GM18508 (cell line): ENCODE measurements at regions not wholly inside any gene's neighbourhood (a gene's known extent, or its start where the extent isn't known, plus 50 kb on each side); places are given as distances from the start of the nearest gene placed in this dataset.

Source experiments
- ATAC-seq: cut with Tn5 transposase; IDR thresholded peaks from one replicate; pipeline ENCODE4 v1.9.1; 2021; ENCODE audit warnings: moderate number of reproducible peaks; ENCODE audit not compliant: insufficient read depth, unreplicated experiment

- no peak for ATAC-seq
Observed at GRCh38 chr4:152118819-152119553, 358.2 kb upstream of the GATB start.

GRCh38 chr4:152117933-152118507, 357.2 kb upstream of the GATB start:
- no peak for ATAC-seq

- no peak for ATAC-seq
Observed at GRCh38 chr4:152117520-152117919, 356.7 kb upstream of the GATB start.

GRCh38 chr4:152117054-152117453, 356.2 kb upstream of the GATB start:
- no peak for ATAC-seq

- ATAC-seq, result no peak
Observed at GRCh38 chr4:152115794-152116193, 355.0 kb upstream of the GATB start.

- ATAC-seq, result no peak
Observed at GRCh38 chr4:152115118-152115517, 354.3 kb upstream of the GATB start.

- no peak for ATAC-seq
Observed at GRCh38 chr4:152114562-152114961, 353.8 kb upstream of the GATB start.

GRCh38 chr4:152112887-152113286, 352.1 kb upstream of the GATB start:
- peak; percentile 77 for ATAC-seq

- no peak for ATAC-seq
Observed at GRCh38 chr4:152112190-152112589, 351.4 kb upstream of the GATB start.

- ATAC-seq, result no peak
Observed at GRCh38 chr4:152110780-152111179, 350.0 kb upstream of the GATB start.

GRCh38 chr4:152109531-152110509, 349.0 kb upstream of the GATB start:
- ATAC-seq, result no peak

GRCh38 chr4:152107736-152108500, 347.1 kb upstream of the GATB start:
- ATAC-seq, result no peak

- no peak for ATAC-seq
Observed at GRCh38 chr4:152106781-152107321, 346.0 kb upstream of the GATB start.

- ATAC-seq, result no peak
Observed at GRCh38 chr4:152106113-152106763, 345.4 kb upstream of the GATB start.

GRCh38 chr4:152104901-152105357, 344.1 kb upstream of the GATB start:
- no peak for ATAC-seq

GRCh38 chr4:152104356-152104755, 343.5 kb upstream of the GATB start:
- no peak for ATAC-seq

- ATAC-seq, result no peak
Observed at GRCh38 chr4:152103181-152103901, 342.5 kb upstream of the GATB start.

GRCh38 chr4:152102436-152103000, 341.7 kb upstream of the GATB start:
- no peak for ATAC-seq
